Rectal smooth muscle tissue (tissue), 1 donor: ENCODE measurements at regions not wholly inside any gene's neighbourhood (a gene's known extent, or its start where the extent isn't known, plus 50 kb on each side); places are given as distances from the start of the nearest gene placed in this dataset.

Experiments
- H3K27ac ChIP-seq: one replicate; pipeline ENCODE4 v1.7.0; 2013; ENCODE audit warnings: low read depth, low read length, inconsistent platforms
- H3K27me3 ChIP-seq: one replicate; pipeline ENCODE4 v1.7.0; 2013; ENCODE audit warnings: low read length; ENCODE audit not compliant: control insufficient read depth, insufficient read depth
- H3K36me3 ChIP-seq: one replicate; pipeline ENCODE4 v1.7.0; 2013; ENCODE audit warnings: low read length; ENCODE audit not compliant: control insufficient read depth, insufficient read depth
- H3K4me1 ChIP-seq: one replicate; pipeline ENCODE4 v1.7.0; 2013; ENCODE audit warnings: low read length; ENCODE audit not compliant: control insufficient read depth, insufficient read depth
- H3K4me3 ChIP-seq: one replicate; pipeline ENCODE4 v1.7.0; 2013; ENCODE audit warnings: low read length
- H3K9ac ChIP-seq: one replicate; pipeline ENCODE4 v1.7.0; 2013; ENCODE audit warnings: low read length

DNA sequence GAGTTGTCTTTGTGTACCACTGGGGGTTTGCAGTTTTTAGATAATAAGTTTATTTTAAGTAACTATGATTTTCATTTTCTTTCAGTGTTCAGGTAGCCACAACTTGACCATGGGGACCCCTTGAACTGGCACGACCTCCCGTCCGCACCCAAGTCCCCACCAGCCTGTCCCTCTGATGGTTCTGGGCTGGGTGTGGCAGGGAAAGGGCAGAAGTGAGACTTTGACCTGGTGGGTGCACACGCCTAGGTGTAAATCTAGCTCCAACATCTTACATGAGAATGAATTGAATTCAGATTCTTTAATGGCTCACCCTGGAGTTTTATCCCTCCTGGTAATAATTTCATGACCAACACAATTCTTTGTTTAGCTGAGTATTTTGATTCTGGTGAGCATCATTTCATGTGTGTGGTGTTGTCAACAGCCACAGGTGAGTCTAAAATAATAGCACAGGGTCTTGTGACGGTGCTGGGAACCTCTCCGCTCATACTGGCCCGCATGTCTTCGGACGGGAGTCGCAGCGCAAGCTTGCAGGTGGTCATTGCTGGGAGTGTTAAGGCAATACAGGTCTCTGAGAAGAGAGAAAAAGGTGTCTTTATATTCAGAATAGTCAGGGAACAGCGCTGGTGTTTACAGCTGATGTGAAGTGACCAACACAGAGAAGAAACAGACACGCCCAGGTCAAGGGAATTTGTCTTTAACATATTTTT, 50.8 kb upstream of the POFUT2 start:
- Histone ChIP-seq H3K36me3 (no peaks in the 10 kb centered on the region), H3K4me3 (no peak overlapping the region), H3K27me3 (no peaks in the 10 kb centered on the region), H3K4me1 (no peaks in the 10 kb centered on the region), H3K9ac (no peak overlapping the region), H3K27ac (no peak overlapping the region)

DNA sequence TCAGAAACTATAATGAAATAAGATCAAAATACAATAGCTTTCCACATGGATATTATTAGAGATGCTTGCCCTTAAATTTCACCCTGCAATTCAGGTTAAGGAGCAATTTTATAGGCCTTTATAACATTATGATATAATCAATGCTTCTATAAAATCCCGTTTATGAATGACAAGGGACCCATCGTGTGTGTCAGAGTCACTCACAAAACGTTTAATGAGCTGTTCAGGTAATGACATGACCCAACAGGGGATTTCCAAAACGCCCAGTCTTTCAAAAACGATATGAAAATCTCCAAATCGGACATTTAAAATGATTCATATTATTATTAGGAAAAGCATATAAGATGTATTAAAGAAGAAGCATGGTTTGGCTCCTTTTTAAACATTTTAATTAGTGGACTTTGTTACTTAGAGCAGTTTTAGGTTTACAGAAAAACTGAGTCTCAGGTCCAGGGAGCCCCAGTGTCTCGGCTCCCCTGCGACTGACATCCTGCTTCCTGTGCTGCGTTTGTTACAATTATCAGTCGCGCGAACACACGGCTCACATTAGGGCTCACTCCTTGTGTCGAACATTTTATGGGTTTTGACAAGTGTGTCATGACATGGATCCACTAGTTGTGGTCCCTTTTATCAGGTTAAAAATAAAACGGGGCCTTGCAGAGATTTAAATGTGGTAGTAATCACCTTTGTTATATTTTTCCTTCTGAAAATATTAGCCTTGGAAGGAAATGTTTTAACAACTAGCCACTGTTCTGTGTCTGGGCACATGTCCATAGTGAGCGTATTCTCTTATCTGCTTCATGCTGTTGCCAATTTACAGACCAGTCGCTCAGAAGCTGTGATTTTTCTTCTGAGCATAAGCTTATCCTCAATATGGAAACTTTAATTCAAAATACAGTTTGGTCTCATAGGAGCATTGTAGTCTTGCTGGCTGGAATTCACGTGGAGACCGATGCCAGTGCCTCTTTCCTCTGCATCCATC, 52.0 kb upstream of the POFUT2 start:
- Histone ChIP-seq H3K4me3 (no peak overlapping the region), H3K9ac (no peak overlapping the region), H3K36me3 (no peaks in the 10 kb centered on the region), H3K4me1 (no peaks in the 10 kb centered on the region), H3K27ac (no peak overlapping the region), H3K27me3 (no peaks in the 10 kb centered on the region)

DNA sequence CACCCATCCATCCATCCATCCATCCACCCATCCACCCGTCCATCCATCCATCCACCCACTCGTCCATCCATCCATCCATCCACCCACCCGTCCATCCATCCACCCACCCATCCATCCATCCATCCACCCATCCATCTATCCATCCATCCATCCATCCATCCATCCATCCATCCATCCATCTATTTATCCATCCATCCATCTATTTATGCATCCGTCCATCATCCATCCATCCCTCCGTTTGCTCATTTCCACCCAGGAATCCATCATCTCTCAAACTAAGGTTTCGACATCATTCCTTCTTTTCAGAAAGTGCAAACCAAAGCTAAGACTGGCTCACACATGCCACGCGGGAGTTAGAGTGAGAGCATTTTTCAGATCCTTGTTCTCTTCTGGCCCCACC, 52.8 kb upstream of the POFUT2 start:
- Histone ChIP-seq H3K27me3 (no peaks in the 10 kb centered on the region), H3K4me3 (no peak overlapping the region), H3K27ac (no peak overlapping the region), H3K4me1 (no peaks in the 10 kb centered on the region), H3K9ac (no peak overlapping the region), H3K36me3 (no peaks in the 10 kb centered on the region)

DNA sequence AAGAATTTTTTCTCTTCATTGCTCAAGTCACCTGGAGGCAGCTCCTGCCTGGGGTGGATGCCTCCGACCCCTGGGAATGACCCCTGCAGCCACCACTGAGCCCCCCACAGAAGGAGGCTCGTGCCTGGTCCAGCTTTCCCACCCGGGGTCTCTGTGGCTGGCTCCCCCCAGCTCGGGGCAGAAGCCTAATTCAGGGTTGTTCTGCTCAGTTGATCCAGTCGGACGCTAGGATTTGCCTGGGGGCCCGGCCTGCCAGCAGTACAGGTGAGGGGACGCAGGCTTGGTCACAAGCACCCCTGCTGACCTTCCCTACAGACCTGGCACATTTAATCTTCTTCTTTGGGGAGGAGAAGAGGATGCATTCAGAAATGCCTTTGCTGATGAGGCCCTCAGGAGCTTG, 53.6 kb upstream of the POFUT2 start:
- no peak overlapping the region for H3K27ac ChIP-seq
- H3K27me3 ChIP-seq = no peaks in the 10 kb centered on the region
- H3K9ac ChIP-seq = no peak overlapping the region
- H3K4me3 ChIP-seq = no peak overlapping the region
- H3K4me1 ChIP-seq = no peaks in the 10 kb centered on the region
- no peaks in the 10 kb centered on the region for H3K36me3 ChIP-seq

- no peak overlapping the region for H3K4me3 ChIP-seq
- no peaks in the 10 kb centered on the region for H3K4me1 ChIP-seq
- no peak overlapping the region for H3K27ac ChIP-seq
- H3K9ac ChIP-seq = no peak overlapping the region
- no peaks in the 10 kb centered on the region for H3K36me3 ChIP-seq
- H3K27me3 ChIP-seq = no peaks in the 10 kb centered on the region
Observed at GRCh38 chr21:45341779-45342178, 54.1 kb upstream of the POFUT2 start.

GRCh38 chr21:45343891-45344290, 56.2 kb upstream of the POFUT2 start:
- Histone ChIP-seq H3K36me3 (no peaks in the 10 kb centered on the region), H3K9ac (no peak overlapping the region), H3K4me1 (no peaks in the 10 kb centered on the region), H3K27me3 (no peaks in the 10 kb centered on the region), H3K4me3 (no peak overlapping the region), H3K27ac (no peak overlapping the region)

- Histone ChIP-seq H3K4me3 (no peak overlapping the region), H3K27ac (no peak overlapping the region), H3K36me3 (no peaks in the 10 kb centered on the region), H3K4me1 (no peaks in the 10 kb centered on the region), H3K9ac (no peak overlapping the region), H3K27me3 (no peaks in the 10 kb centered on the region)
Observed at GRCh38 chr21:45344576-45344975, 56.9 kb upstream of the POFUT2 start.

DNA sequence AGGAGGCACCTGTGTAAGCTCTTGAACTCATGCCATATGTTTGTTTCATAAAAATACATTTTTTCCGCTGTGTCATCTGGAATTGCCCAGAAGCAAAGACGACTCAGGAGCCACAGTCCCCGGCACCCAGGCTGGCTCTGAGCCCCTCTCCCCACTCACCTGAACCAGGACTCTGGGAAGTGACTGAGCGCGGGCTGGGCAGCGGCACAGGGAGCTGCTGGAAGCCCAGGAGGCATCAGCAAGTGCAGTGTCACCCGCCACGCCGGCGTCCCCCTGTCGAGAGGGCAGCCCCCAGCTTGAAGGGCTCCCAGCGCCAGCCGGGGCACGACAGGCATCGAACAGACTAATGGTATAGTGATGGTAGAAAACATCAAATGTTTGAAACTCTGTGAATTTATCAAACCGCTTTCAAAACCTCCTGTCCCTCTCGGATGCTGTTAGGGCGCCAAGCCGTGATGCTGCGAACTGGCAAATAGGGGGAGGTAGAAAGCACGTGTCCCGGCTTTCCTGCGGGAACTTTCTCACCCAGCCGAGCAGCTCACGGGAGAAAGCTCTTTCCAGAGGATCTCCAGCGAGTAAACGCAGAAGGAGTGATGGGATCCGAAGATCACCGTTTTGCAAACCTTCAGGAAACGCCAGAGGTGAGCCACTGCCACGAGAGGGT, 57.8 kb upstream of the COL18A1 start:
- H3K27ac ChIP-seq = no peak overlapping the region

GRCh38 chr21:45347712-45348499, 57.1 kb upstream of the COL18A1 start:
- H3K4me3 ChIP-seq = no peak overlapping the region
- H3K27me3 ChIP-seq = no peaks in the 10 kb centered on the region
- H3K9ac ChIP-seq = no peak overlapping the region
- peaks cover 9% of the 10 kb centered on the region for H3K4me1 ChIP-seq
- no peaks in the 10 kb centered on the region for H3K36me3 ChIP-seq
- no peak overlapping the region for H3K27ac ChIP-seq

More for the DNA sequence above, 57.8 kb upstream of the COL18A1 start:
- Histone ChIP-seq H3K27me3 (no peaks in the 10 kb centered on the region), H3K4me1 (peaks cover 9% of the 10 kb centered on the region), H3K4me3 (no peak overlapping the region), H3K36me3 (no peaks in the 10 kb centered on the region), H3K9ac (no peak overlapping the region)

DNA sequence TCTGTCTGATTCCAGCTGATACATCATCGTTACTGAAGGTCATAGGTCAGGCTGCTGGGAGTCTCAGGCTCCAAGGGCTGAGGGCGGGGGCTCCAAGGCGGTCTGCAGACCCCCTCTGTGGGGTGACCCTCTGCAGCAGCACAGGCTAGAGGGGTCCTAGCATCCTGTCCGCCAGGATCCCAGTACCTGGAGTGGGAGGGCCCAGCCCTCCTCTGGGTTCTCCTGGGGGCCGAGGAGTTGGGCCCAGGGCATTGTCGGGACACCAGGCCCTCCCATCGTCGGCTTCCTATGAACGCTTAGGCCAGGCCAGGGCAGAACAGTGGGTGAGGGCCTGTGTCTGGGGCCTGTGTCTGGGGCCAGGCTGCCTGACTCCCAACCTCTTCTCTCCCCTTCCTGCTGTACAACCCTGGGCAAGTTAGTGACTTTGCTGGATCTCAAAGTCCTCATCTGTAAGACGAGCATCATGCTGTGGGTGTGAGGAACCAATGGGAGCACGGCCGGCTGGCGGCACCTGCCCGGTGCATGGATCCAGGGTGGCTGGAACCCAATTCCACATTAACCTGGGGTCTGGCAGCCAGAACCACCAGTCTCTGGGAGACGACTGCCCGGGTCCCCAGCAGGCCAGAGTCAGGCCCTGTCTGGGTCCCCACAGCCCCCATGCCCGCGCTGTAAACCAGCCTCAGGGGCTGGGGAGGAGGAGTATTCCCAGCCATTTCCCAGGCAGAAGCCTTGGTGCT, 56.2 kb upstream of the COL18A1 start:
- Histone ChIP-seq H3K27ac (peak overlapping the region; percentile 55), H3K9ac (no peak overlapping the region), H3K4me1 (peaks cover 9% of the 10 kb centered on the region), H3K4me3 (no peak overlapping the region), H3K27me3 (no peaks in the 10 kb centered on the region), H3K36me3 (no peaks in the 10 kb centered on the region)

DNA sequence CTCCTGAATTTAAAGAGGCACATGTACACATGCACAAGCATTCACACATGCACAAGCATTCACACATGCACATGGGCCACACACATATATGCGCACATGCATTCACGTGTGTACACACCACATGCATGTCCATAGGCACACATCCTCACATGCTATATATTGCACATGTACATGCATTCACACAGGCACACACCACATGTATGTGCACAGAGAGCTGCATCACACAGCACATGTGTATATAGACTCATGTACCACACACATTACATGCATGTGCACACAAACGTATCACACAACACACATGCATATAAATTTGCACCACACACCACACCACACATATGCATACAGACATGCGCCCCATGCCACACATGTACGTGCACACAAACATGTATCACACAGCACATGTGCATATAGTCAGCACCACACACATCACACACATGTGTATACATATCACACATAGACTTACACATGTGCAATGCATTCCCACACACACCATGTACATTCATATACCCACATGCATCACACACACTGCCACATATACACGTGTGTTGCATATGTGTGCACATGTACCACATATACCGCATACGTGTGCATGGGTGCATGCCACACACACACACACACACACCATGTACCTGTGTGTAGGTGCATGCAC, 54.6 kb upstream of the COL18A1 start:
- H3K36me3 ChIP-seq = no peaks in the 10 kb centered on the region
- H3K27ac ChIP-seq = peak overlapping the region; percentile 65
- no peak overlapping the region for H3K9ac ChIP-seq
- no peaks in the 10 kb centered on the region for H3K27me3 ChIP-seq
- H3K4me3 ChIP-seq = no peak overlapping the region
- peaks cover 9% of the 10 kb centered on the region for H3K4me1 ChIP-seq
